GM12872 (cell line): ENCODE measurements at regions not wholly inside any gene's neighbourhood (a gene's known extent, or its start where the extent isn't known, plus 50 kb on each side); places are given as distances from the start of the nearest gene placed in this dataset.
A peak's percentile ranks its signal among the peaks of the same experiment; 100 is the strongest.

Experiments used
- TF ChIP-seq, protein P1 (sequence below): IDR thresholded peaks from 3 replicates; pipeline ENCODE4 v1.5.1; 2011; ENCODE audit warnings: low read depth, mild to moderate bottlenecking, low read length, moderate library complexity; ENCODE audit not compliant: insufficient read depth

DNA sequence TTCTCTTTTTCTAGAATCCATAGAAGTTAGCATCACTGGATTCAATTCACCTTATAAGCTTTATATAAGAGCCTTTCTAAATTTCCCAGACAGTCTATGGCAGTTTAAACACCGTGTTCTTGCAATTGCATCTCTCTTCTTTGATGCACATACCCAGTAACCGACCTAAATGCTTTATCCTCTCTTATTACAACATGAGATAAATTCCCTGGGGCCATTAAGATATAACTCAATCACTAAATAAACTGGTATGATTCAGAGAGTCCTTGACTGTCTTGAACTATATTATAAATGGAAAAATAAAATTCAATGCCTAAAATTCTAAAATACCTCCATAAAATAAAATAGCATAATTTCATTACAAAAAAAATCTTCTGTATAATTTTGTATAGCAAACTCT, 98.1 kb downstream of the DIRAS2 start:
- TF ChIP-seq, protein P1, sequence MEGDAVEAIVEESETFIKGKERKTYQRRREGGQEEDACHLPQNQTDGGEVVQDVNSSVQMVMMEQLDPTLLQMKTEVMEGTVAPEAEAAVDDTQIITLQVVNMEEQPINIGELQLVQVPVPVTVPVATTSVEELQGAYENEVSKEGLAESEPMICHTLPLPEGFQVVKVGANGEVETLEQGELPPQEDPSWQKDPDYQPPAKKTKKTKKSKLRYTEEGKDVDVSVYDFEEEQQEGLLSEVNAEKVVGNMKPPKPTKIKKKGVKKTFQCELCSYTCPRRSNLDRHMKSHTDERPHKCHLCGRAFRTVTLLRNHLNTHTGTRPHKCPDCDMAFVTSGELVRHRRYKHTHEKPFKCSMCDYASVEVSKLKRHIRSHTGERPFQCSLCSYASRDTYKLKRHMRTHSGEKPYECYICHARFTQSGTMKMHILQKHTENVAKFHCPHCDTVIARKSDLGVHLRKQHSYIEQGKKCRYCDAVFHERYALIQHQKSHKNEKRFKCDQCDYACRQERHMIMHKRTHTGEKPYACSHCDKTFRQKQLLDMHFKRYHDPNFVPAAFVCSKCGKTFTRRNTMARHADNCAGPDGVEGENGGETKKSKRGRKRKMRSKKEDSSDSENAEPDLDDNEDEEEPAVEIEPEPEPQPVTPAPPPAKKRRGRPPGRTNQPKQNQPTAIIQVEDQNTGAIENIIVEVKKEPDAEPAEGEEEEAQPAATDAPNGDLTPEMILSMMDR, result no peak

DNA sequence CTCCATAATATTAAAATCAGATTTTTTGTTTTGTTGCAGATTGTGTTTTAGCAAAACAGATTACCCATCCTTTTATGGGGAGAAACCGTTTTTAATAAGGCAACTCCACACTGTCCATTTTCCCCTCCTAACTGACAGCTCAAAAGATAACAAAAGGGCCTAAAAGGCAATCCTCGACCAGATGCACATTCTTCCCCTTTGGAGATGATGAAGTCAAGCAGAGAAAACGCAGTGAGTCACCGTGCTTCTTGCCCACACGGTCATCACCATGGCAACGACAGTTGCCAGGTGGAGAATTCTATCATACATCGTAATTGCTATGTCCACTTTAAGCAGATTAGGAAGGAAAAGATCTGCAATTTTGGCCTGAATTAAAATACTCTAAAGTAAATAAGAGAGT, 96.4 kb downstream of the DIRAS2 start:
- TF ChIP-seq, protein P1, result no peak

DNA sequence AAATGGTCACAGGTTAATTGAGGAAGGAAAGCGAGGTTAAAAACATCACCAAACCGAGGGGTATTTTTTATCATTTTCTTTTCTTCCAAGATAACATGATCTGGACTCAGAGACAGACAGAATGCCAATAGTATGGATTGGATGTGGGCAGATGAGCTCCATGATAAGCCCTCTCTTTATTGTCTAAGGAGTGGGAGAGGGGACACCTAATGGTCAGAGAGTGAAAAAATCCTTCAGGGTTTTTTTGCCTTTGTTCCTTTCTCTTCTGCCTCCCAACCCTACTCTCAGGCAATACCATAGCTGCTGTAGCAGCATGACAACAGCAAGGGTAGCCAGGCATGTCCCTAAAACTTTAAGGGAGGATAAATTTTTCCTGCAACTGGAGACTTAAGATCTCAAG, 94.7 kb downstream of the DIRAS2 start:
- TF ChIP-seq, protein P1, result peak; percentile 27; the same call in 1 of the 3 replicates

DNA sequence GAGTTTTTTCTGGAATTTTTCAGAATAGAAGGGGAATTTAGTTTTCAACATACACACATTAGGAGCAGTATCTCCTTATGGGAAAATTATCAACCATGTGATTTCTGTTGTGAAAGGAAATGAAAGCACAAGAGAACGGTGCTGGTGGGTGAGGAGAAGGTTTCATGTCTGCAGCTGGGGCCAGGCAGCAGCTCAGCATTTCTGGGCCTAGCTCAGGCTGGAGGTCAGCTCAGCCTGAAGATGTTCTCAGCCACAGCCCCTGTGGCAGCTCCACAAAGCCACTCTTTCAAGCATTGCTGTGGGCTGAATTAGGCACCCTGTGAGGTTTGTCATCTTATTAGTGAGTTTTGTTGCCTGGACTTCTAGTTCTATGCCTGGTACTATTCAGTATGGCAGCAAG, 90.3 kb downstream of the DIRAS2 start:
- TF ChIP-seq, protein P1, result no peak

DNA sequence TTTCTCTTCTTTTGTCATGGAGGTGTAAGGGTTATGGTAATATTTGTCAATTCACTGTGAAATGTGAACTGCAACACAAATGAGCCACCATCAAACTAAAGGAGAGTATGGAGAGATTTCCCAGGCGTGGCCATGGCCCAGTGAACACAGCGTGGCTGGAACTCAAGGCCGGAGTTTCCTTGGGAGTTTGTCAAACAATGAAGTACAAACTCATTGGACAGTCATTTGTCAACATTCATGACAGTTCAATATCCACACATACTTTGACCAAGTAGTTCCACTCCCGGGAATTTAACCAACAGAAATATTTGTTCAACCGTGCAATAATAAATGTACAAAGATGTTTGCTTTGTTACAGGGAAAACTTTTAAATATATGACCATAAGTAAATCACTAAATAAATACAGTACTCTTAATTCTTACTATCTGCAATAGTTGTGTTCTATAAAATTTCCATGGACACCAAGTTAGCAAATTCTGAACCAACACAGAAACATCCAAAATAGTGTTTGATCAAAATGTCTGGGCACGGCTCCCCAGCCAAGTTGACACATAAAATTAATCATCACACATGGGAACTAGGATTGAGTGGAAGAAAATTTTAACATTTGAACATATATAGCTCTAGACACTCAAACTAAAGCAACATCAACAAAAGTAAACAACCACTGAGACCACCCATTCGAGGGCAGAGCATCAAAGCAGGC, 87.1 kb downstream of the DIRAS2 start:
- TF ChIP-seq, protein P1, result no peak

DNA sequence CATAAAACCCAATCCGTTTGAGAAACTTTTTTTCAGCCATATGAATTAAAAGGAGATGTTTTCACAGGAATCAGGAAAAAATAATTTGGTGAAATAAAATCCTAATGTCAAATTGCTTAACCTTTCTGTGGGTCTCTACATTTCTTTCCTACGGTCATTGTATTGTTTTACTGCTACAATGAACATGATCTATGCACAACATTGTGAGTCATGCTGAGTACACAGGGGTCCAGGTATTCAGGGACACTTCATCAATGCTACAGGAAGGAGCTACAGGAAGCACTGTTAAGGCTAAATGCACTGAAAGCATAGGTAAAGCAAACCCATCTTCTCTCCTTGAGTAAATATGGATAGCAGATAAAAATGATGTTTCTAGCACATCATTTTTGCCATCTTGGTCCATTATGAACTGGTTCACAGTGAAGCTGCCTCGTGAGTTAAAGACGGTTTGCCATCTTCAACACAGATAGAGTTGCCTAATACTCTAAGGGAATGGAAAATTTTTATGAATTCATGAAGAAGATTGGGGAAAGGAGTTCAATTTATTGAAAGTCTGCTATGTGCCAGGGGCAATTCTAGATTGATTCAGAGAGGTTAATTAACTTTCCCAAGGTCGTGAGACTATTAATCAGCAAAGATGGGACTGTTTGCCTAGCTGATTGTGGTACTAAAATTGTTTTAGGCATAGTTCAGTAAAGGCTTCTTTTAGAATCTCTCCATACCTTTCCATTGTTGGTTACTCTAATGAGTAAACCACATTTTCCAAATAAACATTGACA, 85.5 kb downstream of the DIRAS2 start:
- TF ChIP-seq, protein P1, result no peak
